H1 (cell line): ENCODE measurements at regions not wholly inside any gene's neighbourhood (a gene's known extent, or its start where the extent isn't known, plus 50 kb on each side); places are given as distances from the start of the nearest gene placed in this dataset.

Experiments used
- CTCF ChIA-PET: fragments of 300-600 bp; sonication (Branson Sonifier 250); formaldehyde crosslinking; loops from one replicate; lab custom pipeline; 2021; ENCODE audit not compliant: partially characterized antibody; lab: Charles Lee
- POLR2A ChIA-PET: fragments of 300-600 bp; sonication (Branson Sonifier 250); formaldehyde crosslinking; loops from one replicate; lab custom pipeline; 2021; ENCODE audit warnings: inconsistent platforms; ENCODE audit not compliant: partially characterized antibody; lab: Charles Lee
- DNase-seq, 2 experiments: peaks; one replicate each; pipeline versions ENCODE4 v3.0.0 to v3.0.0-alpha.2; 2010 to 2022; ENCODE audit warnings: low spot score in 2 of 2, low read depth in 1 of 2, mixed read lengths in 1 of 2
- FAIRE-seq: peaks from 2 replicates; lab custom pipeline; 2011; peaks lifted over from hg19 to GRCh38; lab: Jason Lieb, UNC
- H2AFZ ChIP-seq: 2 replicates; pipeline ENCODE4 v1.8.1; 2012; ENCODE audit warnings: low read length, inconsistent platforms
- H2AK5ac ChIP-seq: 2 replicates; pipeline ENCODE4 v1.6.1; 2013; ENCODE audit warnings: low read depth, low read length
- H2BK120ac ChIP-seq: replicated peaks from 2 replicates; pipeline ENCODE3; 2013; ENCODE audit warnings: low read depth, low read length, inconsistent platforms
- H2BK12ac ChIP-seq: 2 replicates; pipeline ENCODE4 v1.6.1; 2013; ENCODE audit warnings: low read depth, low read length
- H2BK15ac ChIP-seq: 2 replicates; pipeline ENCODE4 v1.6.1; 2013; ENCODE audit warnings: low read length
- H2BK20ac ChIP-seq: 2 replicates; pipeline ENCODE4 v1.6.1; 2013; ENCODE audit warnings: low read length
- H2BK5ac ChIP-seq: 2 replicates; pipeline ENCODE4 v1.6.1; 2013; ENCODE audit warnings: low read depth, low read length
- H3K14ac ChIP-seq: 2 replicates; pipeline ENCODE4 v1.6.1; 2013; ENCODE audit warnings: inconsistent platforms; ENCODE audit not compliant: insufficient read length
- H3K18ac ChIP-seq: 2 replicates; pipeline ENCODE4 v1.6.1; 2013; ENCODE audit warnings: low read length; ENCODE audit errors: extremely low read depth
- H3K23ac ChIP-seq: 2 replicates; pipeline ENCODE4 v1.6.1; 2013; ENCODE audit warnings: inconsistent platforms; ENCODE audit not compliant: insufficient read length
- H3K23me2 ChIP-seq: 2 replicates; pipeline ENCODE4 v1.6.1; 2013; ENCODE audit warnings: low read depth, low read length
- H3K27ac ChIP-seq: 2 replicates; pipeline ENCODE4 v1.6.1; 2011; ENCODE audit warnings: low read depth, low read length, inconsistent platforms
- H3K27me3 ChIP-seq, 4 experiments: replicated peaks in 1 of 4; 1 replicate in 1 of 4; 2 replicates in 3 of 4; pipeline versions ENCODE4 v1.6.1 to v1.8.1; 2011 to 2013; ENCODE audit warnings: low read length in 3 of 4, mild to moderate bottlenecking in 3 of 4, inconsistent platforms in 2 of 4, mixed read lengths in 2 of 4, moderate library complexity in 1 of 4; ENCODE audit not compliant: control insufficient read depth in 3 of 4, insufficient read depth in 3 of 4; ENCODE audit errors: extremely low read depth in 1 of 4
- H3K36me3 ChIP-seq, 4 experiments: 2 replicates each; pipeline versions ENCODE4 v1.6.1 to v1.8.1; 2011 to 2013; ENCODE audit warnings: mild to moderate bottlenecking in 4 of 4, low read length in 3 of 4, moderate library complexity in 2 of 4, control low read depth in 1 of 4, inconsistent platforms in 1 of 4; ENCODE audit not compliant: insufficient read depth in 4 of 4, control insufficient read depth in 2 of 4
- H3K4ac ChIP-seq: replicated peaks from 2 replicates; pipeline ENCODE3; 2013; ENCODE audit warnings: low read length, low read depth, mixed read lengths, inconsistent platforms; ENCODE audit not compliant: insufficient read length
- H3K4me1 ChIP-seq, 4 experiments: replicated peaks in 1 of 4; 1 replicate in 1 of 4; 2 replicates in 3 of 4; pipeline versions ENCODE4 v1.6.1 to v1.8.1; 2011 to 2013; ENCODE audit warnings: low read length in 3 of 4, inconsistent platforms in 2 of 4, mixed read lengths in 1 of 4; ENCODE audit not compliant: insufficient read depth in 4 of 4, control insufficient read depth in 3 of 4
- H3K4me2 ChIP-seq, 2 experiments: 2 replicates each; pipeline versions ENCODE4 v1.6.1 to v1.8.1; 2011 to 2013; ENCODE audit warnings: low read depth in 2 of 2, low read length in 2 of 2, control low read depth in 1 of 2, inconsistent platforms in 1 of 2, mild to moderate bottlenecking in 1 of 2; ENCODE audit not compliant: insufficient read depth in 1 of 2
- H3K4me3 ChIP-seq, 4 experiments: fragments of 200-600, 300-600 bp in 1 of 4; sonication (generic), shearing (Covaris generic), sonication (Bioruptor Twin) in 1 of 4; 2 replicates each; pipeline versions ENCODE4 v1.5.1 to v1.8.1; 2011 to 2016; ENCODE audit warnings: low read length in 4 of 4, low read depth in 3 of 4, control low read depth in 2 of 4, inconsistent platforms in 2 of 4, mild to moderate bottlenecking in 2 of 4, mixed read lengths in 1 of 4, moderate library complexity in 1 of 4; ENCODE audit not compliant: insufficient read depth in 2 of 4; ENCODE audit errors: extremely low read depth in 1 of 4
- H3K56ac ChIP-seq: replicated peaks from 2 replicates; pipeline ENCODE3; 2013; ENCODE audit warnings: low read depth, mild to moderate bottlenecking, mixed read lengths, low read length, inconsistent platforms; ENCODE audit not compliant: insufficient read length
- H3K79me1 ChIP-seq: 2 replicates; pipeline ENCODE4 v1.6.1; 2013; ENCODE audit warnings: low read depth, low read length, control low read depth
- H3K79me2 ChIP-seq, 2 experiments: 2 replicates each; pipeline versions ENCODE4 v1.6.1 to v1.8.1; 2012 to 2013; ENCODE audit warnings: low read length in 2 of 2, mild to moderate bottlenecking in 2 of 2, inconsistent platforms in 1 of 2; ENCODE audit not compliant: insufficient read depth in 2 of 2, control insufficient read depth in 1 of 2
- H3K9ac ChIP-seq, 4 experiments: replicated peaks in 1 of 4; 1 replicate in 1 of 4; 2 replicates in 3 of 4; pipeline versions ENCODE4 v1.6.1 to v1.8.1; 2011 to 2013; ENCODE audit warnings: low read depth in 3 of 4, low read length in 3 of 4, control low read depth in 2 of 4, mild to moderate bottlenecking in 2 of 4, moderate library complexity in 2 of 4, inconsistent platforms in 1 of 4; ENCODE audit errors: extremely low read depth in 1 of 4
- H3K9me3 ChIP-seq, 2 experiments: 2 replicates each; pipeline versions ENCODE4 v1.6.1 to v1.8.1; 2012 to 2013; ENCODE audit warnings: mild to moderate bottlenecking in 2 of 2, moderate library complexity in 2 of 2, control low read depth in 1 of 2, inconsistent platforms in 1 of 2, low read depth in 1 of 2, low read length in 1 of 2, mixed read lengths in 1 of 2; ENCODE audit not compliant: insufficient read depth in 2 of 2
- H4K20me1 ChIP-seq, 2 experiments: replicated peaks in 1 of 2; 2 replicates each; pipeline versions ENCODE3 to v1.8.1; 2011 to 2013; ENCODE audit warnings: inconsistent platforms in 2 of 2, low read length in 2 of 2, mild to moderate bottlenecking in 1 of 2; ENCODE audit not compliant: insufficient read depth in 2 of 2, control insufficient read depth in 1 of 2
- H4K5ac ChIP-seq: 2 replicates; pipeline ENCODE4 v1.6.1; 2013; ENCODE audit warnings: low read length, low read depth, mixed read lengths, inconsistent platforms; ENCODE audit not compliant: insufficient read length
- H4K8ac ChIP-seq: 2 replicates; pipeline ENCODE4 v1.8.0; 2013; ENCODE audit warnings: mild to moderate bottlenecking, moderate library complexity, low read length, inconsistent platforms; ENCODE audit not compliant: insufficient read depth; ENCODE audit errors: extremely low read depth
- H4K91ac ChIP-seq: replicated peaks from 2 replicates; pipeline ENCODE3; 2013; ENCODE audit warnings: low read length, mixed read lengths, inconsistent platforms; ENCODE audit not compliant: insufficient read length
- ASH2L ChIP-seq: fragments of 200-600, 300-600 bp; sonication (generic); IDR thresholded peaks from one replicate; pipeline ENCODE4 v1.7.1; 2017; ENCODE audit warnings: low read length
- ATF3 ChIP-seq: IDR thresholded peaks from 2 replicates; pipeline ENCODE4 v1.6.1; 2011; ENCODE audit warnings: low read depth, mild to moderate bottlenecking, low read length; ENCODE audit not compliant: insufficient read depth
- BACH1 ChIP-seq: IDR thresholded peaks from 2 replicates; pipeline ENCODE4 v1.6.1; 2012; ENCODE audit warnings: low read length, improper control_type of control experiment
- EP300 ChIP-seq, 2 experiments: IDR thresholded peaks; 1 replicate in 1 of 2; 2 replicates in 1 of 2; pipeline ENCODE4 v1.6.1; 2011 to 2012; ENCODE audit warnings: low read depth in 2 of 2, low read length in 2 of 2, mild to moderate bottlenecking in 2 of 2, borderline replicate concordance in 1 of 2, inconsistent platforms in 1 of 2, moderate library complexity in 1 of 2
- EZH2 ChIP-seq: fragments of 200-600 bp; sonication (generic); IDR thresholded peaks from 2 replicates; pipeline ENCODE4 v1.7.1; 2012; ENCODE audit warnings: low read depth, mild to moderate bottlenecking, moderate library complexity, low read length, inconsistent platforms; ENCODE audit not compliant: severe bottlenecking
- HDAC2 ChIP-seq, 2 experiments: fragments of 300-600 bp in 1 of 2; sonication (generic) in 1 of 2; IDR thresholded peaks; 2 replicates each; pipeline ENCODE4 v1.6.1; 2011 to 2012; ENCODE audit warnings: low read depth in 2 of 2, low read length in 2 of 2, mild to moderate bottlenecking in 2 of 2, moderate library complexity in 2 of 2, borderline replicate concordance in 1 of 2, inconsistent platforms in 1 of 2
- JUN ChIP-seq: IDR thresholded peaks from 2 replicates; pipeline ENCODE4 v1.6.1; 2011; ENCODE audit warnings: low read depth, mild to moderate bottlenecking, improper control_type of control experiment, low read length
- KDM1A ChIP-seq: fragments of 200-600, 300-600 bp; sonication (generic); IDR thresholded peaks from 2 replicates; pipeline ENCODE4 v1.7.1; 2016; ENCODE audit warnings: mild to moderate bottlenecking, low read length, borderline replicate concordance
- NRF1 ChIP-seq: IDR thresholded peaks from 2 replicates; pipeline ENCODE4 v1.6.1; 2011; ENCODE audit warnings: mild to moderate bottlenecking, low read depth, low read length, improper control_type of control experiment
- POLR2A ChIP-seq, 2 experiments: IDR thresholded peaks; 1 replicate in 1 of 2; 2 replicates in 1 of 2; pipeline ENCODE4 v1.6.1; 2011; ENCODE audit warnings: low read depth in 2 of 2, low read length in 2 of 2, mild to moderate bottlenecking in 2 of 2; ENCODE audit errors: control extremely low read depth in 1 of 2
- SIRT6 ChIP-seq: IDR thresholded peaks from one replicate; pipeline ENCODE4 v1.7.1; 2012; ENCODE audit warnings: low read length, inconsistent platforms
- SIX5 ChIP-seq: IDR thresholded peaks from 2 replicates; pipeline ENCODE4 v1.6.1; 2011; ENCODE audit warnings: mild to moderate bottlenecking, low read depth, low read length
- SP2 ChIP-seq: IDR thresholded peaks from 2 replicates; pipeline ENCODE4 v1.6.1; 2012; ENCODE audit warnings: mild to moderate bottlenecking, low read length, inconsistent platforms
- TCF12 ChIP-seq: IDR thresholded peaks from 2 replicates; pipeline ENCODE4 v1.6.1; 2011; ENCODE audit warnings: low read depth, mild to moderate bottlenecking, low read length
- YY1 ChIP-seq: IDR thresholded peaks from 2 replicates; pipeline ENCODE4 v1.6.1; 2011; ENCODE audit warnings: low read depth, mild to moderate bottlenecking, low read length
- WGBS, 2 experiments: shearing (Covaris generic) in 1 of 2; methylation state at CpG; one replicate each; pipeline versions ENCODE4 v1.1.6 to v1.1.7; 2013 to 2015; ENCODE audit warnings: low lambda C conversion rate in 2 of 2, mixed read lengths in 2 of 2, inconsistent platforms in 1 of 2, low coverage in 1 of 2, missing lambda C conversion rate in 1 of 2; ENCODE audit not compliant: insufficient replicate concordance in 2 of 2, insufficient coverage in 1 of 2, insufficient read length in 1 of 2; ENCODE audit errors: extremely low coverage in 1 of 2, missing lambda C conversion rate in 1 of 2; 5-methylcytosine and 5-hydroxymethylcytosine counted together
- TF ChIP-seq, protein P1 (sequence below): IDR thresholded peaks from 2 replicates; pipeline ENCODE4 v1.6.1; 2012; ENCODE audit warnings: inconsistent platforms

DNA sequence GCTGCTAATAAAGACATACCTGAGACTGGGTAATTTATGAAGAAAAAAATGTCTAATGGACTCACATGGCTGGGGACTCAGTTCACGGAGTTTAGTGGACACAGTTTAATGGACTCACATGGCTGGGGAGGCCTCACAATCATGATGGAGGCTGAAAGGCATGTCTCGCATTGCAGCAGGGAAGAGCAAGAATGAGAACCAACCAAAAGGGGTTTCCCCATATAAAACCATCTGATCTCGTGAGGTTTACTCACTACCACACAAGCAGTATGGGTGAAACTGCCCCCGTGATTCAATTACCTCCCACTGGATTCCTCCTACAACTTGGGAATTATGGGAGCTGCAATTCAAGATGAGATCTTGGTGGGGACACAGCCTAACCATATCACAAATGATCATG, 1181.2 kb downstream of the PCDH9 start:
- no peaks in the 10 kb centered on the region for H3K27me3 ChIP-seq
- H3K4me3 ChIP-seq = no peak overlapping the region
- H2AFZ ChIP-seq = no peak overlapping the region
- H2BK15ac ChIP-seq = no peak overlapping the region
- no peak for DNase-seq
- ChIA-PET CTCF (no interaction called here), POLR2A (no interaction called here)
- no peaks in the 10 kb centered on the region; the same call in 1 of the 2 replicates for H3K23me2 ChIP-seq
- H4K91ac ChIP-seq = no peak overlapping the region
- H4K20me1 ChIP-seq = no peaks in the 10 kb centered on the region
- H2BK120ac ChIP-seq = no peak overlapping the region
- H3K79me2 ChIP-seq = no peaks in the 10 kb centered on the region
- H2BK5ac ChIP-seq = no peak overlapping the region
- H3K56ac ChIP-seq = no peak overlapping the region
- H3K18ac ChIP-seq = no peak overlapping the region
- H3K4me1 ChIP-seq = no peaks in the 10 kb centered on the region
- no peak overlapping the region for H4K5ac ChIP-seq
- H3K23ac ChIP-seq = no peak overlapping the region
- no peak overlapping the region for H2BK12ac ChIP-seq
- H3K4ac ChIP-seq = no peak overlapping the region
- H3K79me1 ChIP-seq = no peaks in the 10 kb centered on the region
- FAIRE-seq = no peak
- H3K4me2 ChIP-seq = no peak overlapping the region
- no peaks in the 10 kb centered on the region for H3K36me3 ChIP-seq
- H4K8ac ChIP-seq = no peak overlapping the region
- H3K9ac ChIP-seq = no peak overlapping the region
- H3K14ac ChIP-seq = no peak overlapping the region
- no peak overlapping the region for H3K27ac ChIP-seq
- no peak overlapping the region for H2AK5ac ChIP-seq
- H3K9me3 ChIP-seq = no peaks in the 10 kb centered on the region
- no peak overlapping the region for H2BK20ac ChIP-seq
- no peak for TF ChIP-seq POLR2A (IDR thresholded peaks at IDR 0.05; ENCODE audit: control extremely low read depth in 1 of 2, low read depth in 2 of 2, low read length in 2 of 2)
- TF ChIP-seq BACH1 = no peak
- no peak for TF ChIP-seq ATF3
- no peak for TF ChIP-seq SP2
- no peak for TF ChIP-seq HDAC2 (IDR thresholded peaks at IDR 0.05; ENCODE audit: borderline replicate concordance in 1 of 2, low read depth in 2 of 2, low read length in 2 of 2)
- no peak for TF ChIP-seq ASH2L
- TF ChIP-seq TCF12 = no peak
- no peak for TF ChIP-seq KDM1A
- TF ChIP-seq SIX5 = no peak
- no peak for TF ChIP-seq JUN
- no peak for TF ChIP-seq NRF1
- TF ChIP-seq SIRT6 = no peak
- no peak for TF ChIP-seq YY1
- no peak for TF ChIP-seq EP300 (IDR thresholded peaks at IDR 0.05; ENCODE audit: borderline replicate concordance in 1 of 2, low read depth in 2 of 2, low read length in 2 of 2)
- TF ChIP-seq EZH2 = no peak
- TF ChIP-seq, protein P1, sequence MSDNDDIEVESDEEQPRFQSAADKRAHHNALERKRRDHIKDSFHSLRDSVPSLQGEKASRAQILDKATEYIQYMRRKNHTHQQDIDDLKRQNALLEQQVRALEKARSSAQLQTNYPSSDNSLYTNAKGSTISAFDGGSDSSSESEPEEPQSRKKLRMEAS = no peak
- 88% methylated on average over 4 of the region's 4 CpGs; no CpG with 5 or more reads in 1 of the 2 experiments for WGBS, 2 experiments
